Astrocyte (in vitro differentiated cells and primary cell): ENCODE measurements at regions not wholly inside any gene's neighbourhood (a gene's known extent, or its start where the extent isn't known, plus 50 kb on each side); places are given as distances from the start of the nearest gene placed in this dataset.

Source experiments
- EZH2 ChIP-seq: IDR thresholded peaks from 2 replicates; pipeline ENCODE4 v1.6.1; 2012; ENCODE audit warnings: mild to moderate bottlenecking, low read length, inconsistent platforms; ENCODE audit not compliant: insufficient read depth
- TF ChIP-seq, protein P1 (sequence below): IDR thresholded peaks from 2 replicates; pipeline ENCODE4 v1.5.1; 2011; ENCODE audit warnings: low read depth, mild to moderate bottlenecking, inconsistent platforms, low read length, moderate library complexity; ENCODE audit not compliant: insufficient read depth

DNA sequence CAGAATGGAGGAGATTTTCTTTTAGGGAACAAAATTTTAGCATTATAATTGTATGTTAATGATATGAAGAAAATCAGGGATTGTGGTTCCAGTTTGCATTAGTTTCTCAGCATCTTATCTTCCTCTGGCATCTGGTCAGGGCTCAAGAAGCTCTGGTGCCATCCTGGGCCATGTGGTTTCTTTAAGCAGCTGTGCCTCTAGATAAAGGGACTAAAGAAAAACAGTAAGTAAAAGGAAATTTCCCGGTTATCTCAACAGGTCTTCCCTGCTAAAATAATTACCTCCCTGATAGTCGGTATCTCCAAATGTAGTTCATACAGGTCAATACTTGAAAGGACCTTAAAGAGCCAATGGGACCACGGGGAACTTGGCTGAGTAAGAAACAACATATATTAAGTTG is 375.1 kb upstream of the RBMS3 start:
- TF ChIP-seq, protein P1, sequence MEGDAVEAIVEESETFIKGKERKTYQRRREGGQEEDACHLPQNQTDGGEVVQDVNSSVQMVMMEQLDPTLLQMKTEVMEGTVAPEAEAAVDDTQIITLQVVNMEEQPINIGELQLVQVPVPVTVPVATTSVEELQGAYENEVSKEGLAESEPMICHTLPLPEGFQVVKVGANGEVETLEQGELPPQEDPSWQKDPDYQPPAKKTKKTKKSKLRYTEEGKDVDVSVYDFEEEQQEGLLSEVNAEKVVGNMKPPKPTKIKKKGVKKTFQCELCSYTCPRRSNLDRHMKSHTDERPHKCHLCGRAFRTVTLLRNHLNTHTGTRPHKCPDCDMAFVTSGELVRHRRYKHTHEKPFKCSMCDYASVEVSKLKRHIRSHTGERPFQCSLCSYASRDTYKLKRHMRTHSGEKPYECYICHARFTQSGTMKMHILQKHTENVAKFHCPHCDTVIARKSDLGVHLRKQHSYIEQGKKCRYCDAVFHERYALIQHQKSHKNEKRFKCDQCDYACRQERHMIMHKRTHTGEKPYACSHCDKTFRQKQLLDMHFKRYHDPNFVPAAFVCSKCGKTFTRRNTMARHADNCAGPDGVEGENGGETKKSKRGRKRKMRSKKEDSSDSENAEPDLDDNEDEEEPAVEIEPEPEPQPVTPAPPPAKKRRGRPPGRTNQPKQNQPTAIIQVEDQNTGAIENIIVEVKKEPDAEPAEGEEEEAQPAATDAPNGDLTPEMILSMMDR = no peak
- TF ChIP-seq EZH2 = no peak
